Naive thymus-derived CD4-positive, alpha-beta T cell (primary cell): ENCODE measurements at regions not wholly inside any gene's neighbourhood (a gene's known extent, or its start where the extent isn't known, plus 50 kb on each side); places are given as distances from the start of the nearest gene placed in this dataset.

ENCODE experiments used
- ATAC-seq: fragments of 150-1000 bp; cut with Tn5 transposase; 2 replicates; pipeline ENCODE4 v1.10.0; 2021; ENCODE audit warnings: mild to moderate bottlenecking, moderate library complexity
- CTCF ChIA-PET: fragments of 350-600 bp; sonication (Branson Sonifier 250); formaldehyde crosslinking; loops from one replicate; lab custom pipeline; 2021; ENCODE audit warnings: antibody characterized with exemption; lab: Charles Lee
- POLR2A ChIA-PET: fragments of 350-600 bp; sonication (Branson Sonifier 250); formaldehyde crosslinking; loops from one replicate; lab custom pipeline; 2021; ENCODE audit warnings: antibody characterized with exemption, inconsistent platforms; lab: Charles Lee
- DNase-seq, 9 donors: peaks; one replicate each; pipeline versions ENCODE4 v3.0.0 to v3.0.0-alpha.2; 2020 to 2022; ENCODE audit warnings: mixed read lengths in 1 of 9
- H3K27ac ChIP-seq: one replicate; pipeline ENCODE4 v1.7.0; 2013; ENCODE audit warnings: mild to moderate bottlenecking, low read depth, low read length, moderate library complexity
- H3K27me3 ChIP-seq, 2 donors: one replicate each; pipeline ENCODE4 v1.7.0; 2013; ENCODE audit warnings: low read length in 2 of 2, mild to moderate bottlenecking in 2 of 2, moderate library complexity in 2 of 2; ENCODE audit not compliant: control insufficient read depth in 2 of 2, insufficient read depth in 2 of 2
- H3K36me3 ChIP-seq, 3 experiments: 1 replicate in 2 of 3; 2 replicates in 1 of 3; pipeline ENCODE4 v1.7.0; 2013; ENCODE audit warnings: low read length in 3 of 3, mild to moderate bottlenecking in 3 of 3, moderate library complexity in 1 of 3; ENCODE audit not compliant: insufficient read depth in 3 of 3, control insufficient read depth in 2 of 3
- H3K4me1 ChIP-seq, 2 donors: one replicate each; pipeline ENCODE4 v1.7.0; 2013; ENCODE audit warnings: low read length in 2 of 2, mild to moderate bottlenecking in 2 of 2, moderate library complexity in 1 of 2; ENCODE audit not compliant: control insufficient read depth in 2 of 2, insufficient read depth in 2 of 2
- H3K4me3 ChIP-seq: 2 replicates; pipeline ENCODE4 v1.7.0; 2013; ENCODE audit warnings: mild to moderate bottlenecking, low read length
- H3K9me3 ChIP-seq, 3 experiments: 1 replicate in 2 of 3; 2 replicates in 1 of 3; pipeline ENCODE4 v1.7.0; 2013; ENCODE audit warnings: low read length in 3 of 3; ENCODE audit not compliant: control insufficient read depth in 2 of 3
- H3K27ac Mint-ChIP-seq, 9 donors: one replicate each; pipeline ENCODE4 v1.8.0; 2020 to 2022; ENCODE audit warnings: mixed read lengths in 9 of 9, mild to moderate bottlenecking in 8 of 9, moderate library complexity in 5 of 9, inconsistent platforms in 2 of 9
- H3K27me3 Mint-ChIP-seq, 5 donors: one replicate each; pipeline ENCODE4 v1.8.0; 2021 to 2022; ENCODE audit warnings: mixed read lengths in 5 of 5, mild to moderate bottlenecking in 1 of 5
- H3K36me3 Mint-ChIP-seq, 5 donors: one replicate each; pipeline ENCODE4 v1.8.0; 2020 to 2022; ENCODE audit warnings: mixed read lengths in 5 of 5, mild to moderate bottlenecking in 3 of 5, inconsistent platforms in 1 of 5
- H3K4me1 Mint-ChIP-seq, 7 donors: one replicate each; pipeline ENCODE4 v1.8.0; 2020 to 2022; ENCODE audit warnings: mixed read lengths in 7 of 7, mild to moderate bottlenecking in 3 of 7, inconsistent platforms in 1 of 7
- H3K4me3 Mint-ChIP-seq, 10 donors: one replicate each; pipeline ENCODE4 v1.8.0; 2020 to 2022; ENCODE audit warnings: mild to moderate bottlenecking in 10 of 10, mixed read lengths in 10 of 10, moderate library complexity in 6 of 10, inconsistent platforms in 2 of 10
- H3K9me3 Mint-ChIP-seq, 11 donors: one replicate each; pipeline ENCODE4 v1.8.0; 2020 to 2022; ENCODE audit warnings: mixed read lengths in 11 of 11, mild to moderate bottlenecking in 4 of 11, inconsistent platforms in 1 of 11, moderate library complexity in 1 of 11
- intact Hi-C, 2 donors: fragments of 100-400 bp; cut with micrococcal nuclease; formaldehyde crosslinking; loops; one replicate each; pipeline ENCODE4 v1.15.1; 2023

DNA sequence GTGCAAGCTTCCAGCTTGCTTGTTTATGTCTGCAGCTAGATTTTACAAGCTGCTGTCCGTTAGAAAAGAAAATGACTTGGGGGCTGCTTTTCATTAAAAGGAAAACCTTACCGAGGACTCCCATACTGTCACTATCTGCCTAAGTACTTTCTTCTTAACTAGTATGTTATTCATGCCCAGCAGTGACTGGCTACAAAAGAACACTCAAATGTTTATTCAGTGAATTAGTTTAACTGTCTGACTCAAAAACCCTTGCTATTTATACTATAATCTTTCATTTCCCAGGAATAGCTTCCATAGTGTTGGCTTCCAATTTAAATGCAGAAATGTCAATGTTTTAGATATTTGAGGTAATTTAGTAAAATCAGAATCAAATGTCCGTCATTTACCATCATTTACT is 164.9 kb downstream of the DTHD1 start:
- Histone ChIP-seq H3K4me3 (no peak overlapping the region), H3K9me3 (no peaks in the 10 kb centered on the region), H3K36me3 (no peaks in the 10 kb centered on the region), H3K27ac (no peak overlapping the region), H3K27me3 (no peaks in the 10 kb centered on the region), H3K4me1 (no peaks in the 10 kb centered on the region)
- intact Hi-C loops = no loop called here
- ATAC-seq (no peak), DNase-seq (no peak)
- ChIA-PET CTCF (no interaction called here), POLR2A (no interaction called here)
- Mint-ChIP-seq H3K4me1 (no peaks in the 10 kb centered on the region), H3K4me3 (no peak overlapping the region), H3K36me3 (no peaks in the 10 kb centered on the region), H3K9me3 (no peaks in the 10 kb centered on the region), H3K27ac (no peak overlapping the region), H3K27me3 (peaks cover 0 to 23% (median 12%) of the 10 kb centered on the region in 5 donors)

DNA sequence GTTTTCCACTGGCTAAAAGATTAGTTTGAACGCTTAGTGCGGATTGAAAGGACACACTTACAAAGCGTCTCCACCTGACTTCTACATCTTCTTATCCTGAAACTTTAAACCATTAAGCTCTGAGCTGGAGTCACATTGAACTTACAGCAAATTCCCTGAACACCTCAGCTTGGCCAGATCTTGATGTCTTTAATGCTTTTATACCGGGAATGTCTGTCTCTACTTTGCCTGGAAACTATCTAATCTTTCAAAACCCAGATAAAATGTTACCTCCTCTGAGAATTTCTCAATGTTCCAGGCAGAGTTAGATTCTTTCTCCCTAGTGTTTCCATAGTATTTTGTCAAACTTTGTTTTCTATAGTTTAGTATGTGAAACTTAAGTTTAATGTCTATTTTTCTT is 179.9 kb downstream of the DTHD1 start:
- peaks cover 0 to 11% (median 0%) of the 10 kb centered on the region in 11 donors for H3K9me3 Mint-ChIP-seq
- Histone ChIP-seq H3K9me3 (no peaks in the 10 kb centered on the region), H3K4me3 (no peak overlapping the region), H3K27ac (no peak overlapping the region), H3K36me3 (no peaks in the 10 kb centered on the region), H3K4me1 (no peaks in the 10 kb centered on the region), H3K27me3 (no peaks in the 10 kb centered on the region)
- ATAC-seq = no peak
- H3K27ac Mint-ChIP-seq = no peak overlapping the region
- no peak overlapping the region for H3K4me3 Mint-ChIP-seq
- DNase-seq = no peak
- ChIA-PET CTCF (no interaction called here), POLR2A (no interaction called here)
- intact Hi-C loops = no loop called here
- peaks cover 0 to 12% (median 6%) of the 10 kb centered on the region in 5 donors for H3K27me3 Mint-ChIP-seq
- H3K36me3 Mint-ChIP-seq = no peaks in the 10 kb centered on the region
- no peaks in the 10 kb centered on the region for H3K4me1 Mint-ChIP-seq

DNA sequence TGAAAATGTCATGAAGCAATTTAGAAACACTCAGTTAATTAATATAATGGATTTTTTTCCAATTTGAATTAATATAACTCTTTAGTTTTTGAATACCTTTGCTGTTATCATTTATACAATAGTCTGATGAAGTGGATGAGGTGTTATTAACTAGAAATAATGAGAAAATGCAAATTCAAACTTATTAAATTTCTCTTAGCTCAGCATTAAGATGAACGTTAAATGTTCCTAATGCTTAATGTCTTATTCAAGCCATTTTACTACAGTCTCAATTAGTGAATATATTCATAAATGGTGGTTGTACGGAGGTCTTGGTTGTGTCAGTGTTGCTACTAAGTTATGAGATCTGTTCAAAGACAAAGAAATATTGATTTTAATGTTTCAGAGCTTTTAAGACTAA is 186.3 kb downstream of the DTHD1 start:
- ATAC-seq (no peak), DNase-seq (no peak)
- no peaks in the 10 kb centered on the region for H3K9me3 Mint-ChIP-seq
- H3K27ac Mint-ChIP-seq = no peak overlapping the region
- H3K4me1 ChIP-seq = no peaks in the 10 kb centered on the region
- H3K4me1 Mint-ChIP-seq = no peaks in the 10 kb centered on the region
- H3K9me3 ChIP-seq = no peaks in the 10 kb centered on the region
- POLR2A ChIA-PET = no interaction called here
- no peak overlapping the region for H3K4me3 Mint-ChIP-seq
- H3K36me3 Mint-ChIP-seq = no peaks in the 10 kb centered on the region
- intact Hi-C loops = no loop called here
- no peak overlapping the region for H3K4me3 ChIP-seq
- peaks cover 2 to 18% (median 15%) of the 10 kb centered on the region in 5 donors for H3K27me3 Mint-ChIP-seq
- CTCF ChIA-PET = no interaction called here
- no peak overlapping the region for H3K27ac ChIP-seq
- no peaks in the 10 kb centered on the region for H3K36me3 ChIP-seq
- no peaks in the 10 kb centered on the region for H3K27me3 ChIP-seq

DNA sequence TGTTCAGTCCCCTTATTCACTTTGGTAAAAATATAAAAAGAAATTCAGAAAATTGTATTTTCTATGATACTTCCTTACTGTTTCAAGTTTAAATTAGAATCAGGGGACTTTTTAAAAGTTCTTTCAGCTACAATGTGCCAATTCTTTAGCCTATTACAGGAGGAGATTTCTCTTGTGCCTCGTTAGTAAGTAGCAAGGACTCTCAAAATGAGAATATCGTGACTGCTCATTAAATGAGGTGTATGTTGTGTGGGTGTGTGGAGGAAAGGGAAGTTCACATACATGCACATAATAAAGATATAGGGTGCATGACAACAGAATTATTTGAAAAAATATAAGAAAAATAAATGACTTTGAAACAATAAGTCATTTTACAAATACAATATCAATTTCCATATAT is 190.5 kb downstream of the DTHD1 start:
- Histone ChIP-seq H3K4me3 (no peak overlapping the region), H3K27ac (no peak overlapping the region), H3K4me1 (no peaks in the 10 kb centered on the region), H3K27me3 (no peaks in the 10 kb centered on the region), H3K36me3 (no peaks in the 10 kb centered on the region), H3K9me3 (no peaks in the 10 kb centered on the region)
- Mint-ChIP-seq H3K9me3 (peaks cover 0 to 5% (median 0%) of the 10 kb centered on the region in 11 donors), H3K27me3 (peaks cover 1 to 26% (median 14%) of the 10 kb centered on the region in 5 donors), H3K36me3 (no peaks in the 10 kb centered on the region), H3K4me3 (no peak overlapping the region), H3K4me1 (no peaks in the 10 kb centered on the region), H3K27ac (no peak overlapping the region)
- ATAC-seq (no peak), DNase-seq (no peak)
- ChIA-PET CTCF (no interaction called here), POLR2A (no interaction called here)
- intact Hi-C loops = no loop called here

DNA sequence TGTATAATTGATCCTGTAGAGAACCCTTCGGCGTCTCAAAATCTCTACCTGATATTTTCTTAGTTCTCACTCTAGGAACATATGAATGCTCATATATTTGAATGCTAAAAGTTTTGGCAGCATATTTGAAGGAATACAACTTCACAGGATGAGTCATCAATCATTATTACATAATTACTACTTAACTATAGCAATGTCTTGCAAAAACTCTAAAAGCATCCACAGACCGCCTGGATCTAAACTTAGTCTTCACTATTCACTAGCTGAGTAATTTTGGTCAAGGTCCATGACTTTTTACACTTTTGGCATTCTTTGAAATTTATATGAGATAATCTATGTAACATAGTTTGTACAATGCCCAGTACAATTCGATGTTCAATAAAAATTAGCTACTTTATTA is 194.7 kb downstream of the DTHD1 start:
- CTCF ChIA-PET = no interaction called here
- Histone ChIP-seq H3K4me3 (no peak overlapping the region), H3K4me1 (no peaks in the 10 kb centered on the region), H3K27me3 (no peaks in the 10 kb centered on the region), H3K9me3 (no peaks in the 10 kb centered on the region), H3K36me3 (no peaks in the 10 kb centered on the region), H3K27ac (no peak overlapping the region)
- no peak for ATAC-seq
- DNase-seq = no peak
- no peaks in the 10 kb centered on the region for H3K36me3 Mint-ChIP-seq
- intact Hi-C loops = no loop called here
- peaks cover 3 to 24% (median 11%) of the 10 kb centered on the region in 5 donors for H3K27me3 Mint-ChIP-seq
- H3K4me3 Mint-ChIP-seq = no peak overlapping the region
- POLR2A ChIA-PET = no interaction called here
- H3K27ac Mint-ChIP-seq = no peak overlapping the region
- H3K4me1 Mint-ChIP-seq = no peaks in the 10 kb centered on the region
- peaks cover 0 to 5% (median 0%) of the 10 kb centered on the region in 11 donors for H3K9me3 Mint-ChIP-seq

DNA sequence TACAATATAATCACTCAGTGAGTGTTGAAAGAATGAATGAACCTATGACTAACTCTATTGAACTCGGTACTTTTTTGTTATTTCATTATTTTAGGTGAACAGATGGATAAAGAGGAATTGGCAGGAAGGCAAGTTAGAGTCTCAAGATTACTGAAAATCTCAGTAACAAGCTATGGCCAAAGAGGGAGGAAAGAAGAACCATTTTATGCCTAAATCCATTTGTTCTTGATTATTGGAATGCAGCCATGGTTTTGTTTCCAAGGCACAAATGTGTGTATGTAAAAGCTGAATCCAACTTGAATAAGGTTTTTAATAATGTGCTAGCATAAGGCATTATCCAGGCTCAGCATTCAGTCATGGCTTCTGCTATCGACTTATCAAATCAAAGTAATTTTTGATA is 196.4 kb downstream of the DTHD1 start:
- no peaks in the 10 kb centered on the region for H3K9me3 ChIP-seq
- Mint-ChIP-seq H3K27ac (no peak overlapping the region), H3K4me3 (no peak overlapping the region), H3K36me3 (no peaks in the 10 kb centered on the region), H3K27me3 (peaks cover 7 to 30% (median 12%) of the 10 kb centered on the region in 5 donors), H3K4me1 (no peaks in the 10 kb centered on the region), H3K9me3 (peaks cover 0 to 5% (median 0%) of the 10 kb centered on the region in 11 donors)
- H3K4me1 ChIP-seq = no peaks in the 10 kb centered on the region
- DNase-seq = no peak
- no peak overlapping the region for H3K4me3 ChIP-seq
- no peaks in the 10 kb centered on the region for H3K36me3 ChIP-seq
- ChIA-PET POLR2A (no interaction called here), CTCF (no interaction called here)
- H3K27ac ChIP-seq = no peak overlapping the region
- H3K27me3 ChIP-seq = no peaks in the 10 kb centered on the region
- ATAC-seq = no peak
- intact Hi-C loops = no loop called here

DNA sequence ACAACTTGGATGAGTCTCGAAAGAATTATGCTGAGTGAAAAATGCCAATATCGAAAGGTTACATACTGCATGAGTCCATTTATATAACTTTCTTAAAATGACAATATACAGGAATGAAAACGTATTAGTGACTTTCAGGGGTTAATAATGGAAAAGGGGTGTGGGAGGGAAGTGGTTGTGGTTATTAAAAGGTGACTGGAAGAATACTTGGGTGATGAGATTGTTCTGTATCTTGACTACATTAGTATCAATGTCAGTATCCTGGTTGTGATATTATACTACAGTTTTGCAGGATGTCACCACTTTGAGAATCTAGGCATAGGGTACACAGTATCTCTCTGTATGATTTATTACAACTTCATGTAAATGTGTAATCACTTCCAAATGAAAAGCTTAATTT is 204.5 kb downstream of the DTHD1 start:
- H3K27ac Mint-ChIP-seq = no peak overlapping the region
- peaks cover 3 to 21% (median 12%) of the 10 kb centered on the region in 5 donors for H3K27me3 Mint-ChIP-seq
- ChIA-PET CTCF (no interaction called here), POLR2A (no interaction called here)
- Histone ChIP-seq H3K27me3 (no peaks in the 10 kb centered on the region), H3K36me3 (no peaks in the 10 kb centered on the region), H3K4me3 (no peak overlapping the region), H3K4me1 (no peaks in the 10 kb centered on the region), H3K9me3 (no peaks in the 10 kb centered on the region), H3K27ac (no peak overlapping the region)
- DNase-seq (no peak), ATAC-seq (no peak)
- no peaks in the 10 kb centered on the region for H3K9me3 Mint-ChIP-seq
- no peaks in the 10 kb centered on the region for H3K4me1 Mint-ChIP-seq
- H3K4me3 Mint-ChIP-seq = no peak overlapping the region
- intact Hi-C loops = no loop called here
- no peaks in the 10 kb centered on the region for H3K36me3 Mint-ChIP-seq
